ENCODE measurements at regions not wholly inside any gene's neighbourhood (a gene's known extent, or its start where the extent isn't known, plus 50 kb on each side); places are given as distances from the start of the nearest gene placed in this dataset.

DNA sequence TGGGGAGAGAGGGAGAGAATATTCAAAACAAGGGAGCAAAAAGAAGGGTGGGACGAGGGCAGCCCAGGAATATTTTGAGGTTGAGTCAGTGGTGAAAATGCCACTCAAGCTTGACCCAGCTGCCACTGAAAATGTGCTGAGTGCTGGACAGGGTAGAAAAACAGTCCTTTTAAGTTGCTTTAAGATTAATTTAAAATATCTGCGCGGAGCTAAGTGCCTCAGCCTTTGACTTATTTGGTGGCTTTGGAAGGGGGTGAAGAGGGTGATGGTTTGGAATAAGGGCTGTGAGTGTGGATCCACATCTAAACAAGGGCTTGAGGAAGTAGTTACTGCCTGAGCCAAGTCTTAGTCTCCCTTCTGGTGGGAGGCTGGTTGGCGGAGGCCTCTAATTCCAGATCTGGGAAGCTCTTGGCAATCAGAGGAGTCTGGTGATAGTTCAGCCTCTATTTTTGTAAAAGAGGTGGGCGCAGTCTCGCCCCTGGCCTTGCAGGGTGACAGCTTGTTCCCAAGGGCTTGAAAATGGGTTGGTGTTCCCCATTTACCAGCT lies 280.8 kb upstream of the ROPN1 start:
- Histone ChIP-seq H3K4me2 (ENCODE audit: low read length) (no peak overlapping the region), H3K36me3 (ENCODE audit: control insufficient read depth, low read length) (no peaks in the 10 kb centered on the region), H3K4me3 (ENCODE audit: low read length) (no peak overlapping the region), H3K27ac (ENCODE audit: low read depth, low read length) (no peak overlapping the region), H3F3A (ENCODE audit: control insufficient read depth, insufficient read depth) (no peaks in the 10 kb centered on the region), H3K9me3 (ENCODE audit: control insufficient read depth, insufficient read depth, low read length) (no peaks in the 10 kb centered on the region), H4K20me1 (ENCODE audit: control insufficient read depth, insufficient read depth, low read depth, low read length) (no peaks in the 10 kb centered on the region), H3K79me2 (ENCODE audit: control insufficient read depth, low read length) (no peaks in the 10 kb centered on the region), H3K27me3 (ENCODE audit: control insufficient read depth, low read length) (no peaks in the 10 kb centered on the region), H3K9me2 (replicated peaks; ENCODE audit: control insufficient read depth, low read length) (no peaks in the 10 kb centered on the region), H3K4me1 (ENCODE audit: control insufficient read depth, low read length) (no peaks in the 10 kb centered on the region)
- TF ChIP-seq, protein P1, sequence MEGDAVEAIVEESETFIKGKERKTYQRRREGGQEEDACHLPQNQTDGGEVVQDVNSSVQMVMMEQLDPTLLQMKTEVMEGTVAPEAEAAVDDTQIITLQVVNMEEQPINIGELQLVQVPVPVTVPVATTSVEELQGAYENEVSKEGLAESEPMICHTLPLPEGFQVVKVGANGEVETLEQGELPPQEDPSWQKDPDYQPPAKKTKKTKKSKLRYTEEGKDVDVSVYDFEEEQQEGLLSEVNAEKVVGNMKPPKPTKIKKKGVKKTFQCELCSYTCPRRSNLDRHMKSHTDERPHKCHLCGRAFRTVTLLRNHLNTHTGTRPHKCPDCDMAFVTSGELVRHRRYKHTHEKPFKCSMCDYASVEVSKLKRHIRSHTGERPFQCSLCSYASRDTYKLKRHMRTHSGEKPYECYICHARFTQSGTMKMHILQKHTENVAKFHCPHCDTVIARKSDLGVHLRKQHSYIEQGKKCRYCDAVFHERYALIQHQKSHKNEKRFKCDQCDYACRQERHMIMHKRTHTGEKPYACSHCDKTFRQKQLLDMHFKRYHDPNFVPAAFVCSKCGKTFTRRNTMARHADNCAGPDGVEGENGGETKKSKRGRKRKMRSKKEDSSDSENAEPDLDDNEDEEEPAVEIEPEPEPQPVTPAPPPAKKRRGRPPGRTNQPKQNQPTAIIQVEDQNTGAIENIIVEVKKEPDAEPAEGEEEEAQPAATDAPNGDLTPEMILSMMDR (IDR thresholded peaks at IDR 0.05; ENCODE audit: low read depth, low read length, poor library complexity, severe bottlenecking), result no peak
- TF ChIP-seq EZH2phosphoT487 (IDR thresholded peaks at IDR 0.05; ENCODE audit: borderline replicate concordance, low read length), result no peak

- H3K9me2 ChIP-seq (replicated peaks; ENCODE audit: control insufficient read depth, low read length), result no peaks in the 10 kb centered on the region
- H3K36me3 ChIP-seq (ENCODE audit: control insufficient read depth, low read length), result no peaks in the 10 kb centered on the region
- no peaks in the 10 kb centered on the region for H3F3A ChIP-seq (ENCODE audit: control insufficient read depth, insufficient read depth)
- H3K79me2 ChIP-seq (ENCODE audit: control insufficient read depth, low read length), result no peaks in the 10 kb centered on the region
- no peak for TF ChIP-seq EZH2phosphoT487 (IDR thresholded peaks at IDR 0.05; ENCODE audit: borderline replicate concordance, low read length)
- TF ChIP-seq, protein P1 (IDR thresholded peaks at IDR 0.05; ENCODE audit: low read depth, low read length, poor library complexity, severe bottlenecking), result no peak
- H3K27ac ChIP-seq (ENCODE audit: low read depth, low read length), result no peak overlapping the region
- no peaks in the 10 kb centered on the region for H3K4me1 ChIP-seq (ENCODE audit: control insufficient read depth, low read length)
- H4K20me1 ChIP-seq (ENCODE audit: control insufficient read depth, insufficient read depth, low read depth, low read length), result no peaks in the 10 kb centered on the region
- H3K4me2 ChIP-seq (ENCODE audit: low read length), result no peak overlapping the region
- no peak overlapping the region for H3K4me3 ChIP-seq (ENCODE audit: low read length)
- H3K9me3 ChIP-seq (ENCODE audit: control insufficient read depth, insufficient read depth, low read length), result no peaks in the 10 kb centered on the region
- no peaks in the 10 kb centered on the region for H3K27me3 ChIP-seq (ENCODE audit: control insufficient read depth, low read length)
Measured at GRCh38 chr3:124273651-124274050, 281.7 kb upstream of the ROPN1 start.

DNA sequence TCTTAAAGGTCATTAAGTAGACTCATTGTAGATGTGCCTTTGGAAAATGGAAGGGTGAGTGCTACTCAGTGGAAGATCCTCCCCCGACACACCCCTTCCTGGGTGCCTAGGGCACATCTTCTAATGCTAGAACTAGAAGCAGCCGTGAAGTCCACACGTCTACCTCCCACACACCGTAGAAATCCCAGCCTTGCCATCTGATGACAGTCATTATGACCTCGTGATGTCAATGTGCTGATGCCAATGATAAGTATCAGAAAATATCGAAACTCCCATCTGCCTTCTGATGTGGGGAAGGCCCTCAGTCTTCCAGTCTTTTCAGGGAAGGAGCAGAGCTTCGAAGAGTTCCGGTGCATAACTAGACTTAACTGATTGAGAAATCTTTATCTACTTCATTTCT lies 282.1 kb upstream of the ROPN1 start:
- TF ChIP-seq, protein P1 (IDR thresholded peaks at IDR 0.05; ENCODE audit: low read depth, low read length, poor library complexity, severe bottlenecking), result no peak
- TF ChIP-seq EZH2phosphoT487 (IDR thresholded peaks at IDR 0.05; ENCODE audit: borderline replicate concordance, low read length), result no peak
- H3K9me2 ChIP-seq (replicated peaks; ENCODE audit: control insufficient read depth, low read length), result no peaks in the 10 kb centered on the region
- no peaks in the 10 kb centered on the region for H3K4me1 ChIP-seq (ENCODE audit: control insufficient read depth, low read length)
- no peaks in the 10 kb centered on the region for H4K20me1 ChIP-seq (ENCODE audit: control insufficient read depth, insufficient read depth, low read depth, low read length)
- no peaks in the 10 kb centered on the region for H3K79me2 ChIP-seq (ENCODE audit: control insufficient read depth, low read length)
- no peak overlapping the region for H3K4me2 ChIP-seq (ENCODE audit: low read length)
- no peaks in the 10 kb centered on the region for H3K9me3 ChIP-seq (ENCODE audit: control insufficient read depth, insufficient read depth, low read length)
- no peaks in the 10 kb centered on the region for H3K27me3 ChIP-seq (ENCODE audit: control insufficient read depth, low read length)
- H3F3A ChIP-seq (ENCODE audit: control insufficient read depth, insufficient read depth), result no peaks in the 10 kb centered on the region
- H3K36me3 ChIP-seq (ENCODE audit: control insufficient read depth, low read length), result no peaks in the 10 kb centered on the region
- H3K4me3 ChIP-seq (ENCODE audit: low read length), result no peak overlapping the region
- no peak overlapping the region for H3K27ac ChIP-seq (ENCODE audit: low read depth, low read length)

All from DOHH2 (cell line).